Spleen (tissue), 11 donors: ENCODE measurements at regions not wholly inside any gene's neighbourhood (a gene's known extent, or its start where the extent isn't known, plus 50 kb on each side); places are given as distances from the start of the nearest gene placed in this dataset.
"Not testable (repeated sequence)": the region's sequence is repeated elsewhere in the genome, so short reads cannot be mapped to it uniquely, and the experiment has no call there.

Experiments
- DNase-seq: peaks from one replicate; pipeline ENCODE4 v3.0.0-alpha.2; 2020
- H3K27ac ChIP-seq, 8 donors: fragments of 200-600 bp; sonication (generic) in 7 of 8; 1 replicate in 4 of 8; 2 replicates in 4 of 8; pipeline versions ENCODE4 v1.5.0 to v1.8.0; 2016 to 2021; ENCODE audit warnings: inconsistent platforms in 4 of 8, mild to moderate bottlenecking in 4 of 8, moderate library complexity in 1 of 8
- H3K27me3 ChIP-seq, 7 donors: fragments of 200-600 bp; sonication (generic) in 6 of 7; replicated peaks in 1 of 7; 1 replicate in 4 of 7; 2 replicates in 3 of 7; pipeline versions ENCODE4 v1.5.0 to v1.8.0; 2016 to 2021; ENCODE audit warnings: inconsistent platforms in 3 of 7, mild to moderate bottlenecking in 1 of 7
- H3K36me3 ChIP-seq, 6 donors: fragments of 200-600 bp; sonication (generic) in 5 of 6; 1 replicate in 4 of 6; 2 replicates in 2 of 6; pipeline versions ENCODE4 v1.5.0 to v1.8.0; 2016 to 2021; ENCODE audit warnings: inconsistent platforms in 2 of 6
- H3K4me1 ChIP-seq, 6 donors: fragments of 200-600 bp; sonication (generic) in 5 of 6; 1 replicate in 3 of 6; 2 replicates in 3 of 6; pipeline versions ENCODE4 v1.5.0 to v1.8.0; 2016 to 2021; ENCODE audit warnings: inconsistent platforms in 3 of 6
- H3K4me3 ChIP-seq, 8 donors: fragments of 200-600 bp; sonication (generic) in 7 of 8; 1 replicate in 4 of 8; 2 replicates in 4 of 8; pipeline versions ENCODE4 v1.5.0 to v1.8.0; 2016 to 2021; ENCODE audit warnings: inconsistent platforms in 4 of 8, mild to moderate bottlenecking in 4 of 8, moderate library complexity in 2 of 8
- H3K9me3 ChIP-seq, 8 donors: fragments of 200-600 bp; sonication (generic) in 7 of 8; 1 replicate in 4 of 8; 2 replicates in 4 of 8; pipeline versions ENCODE4 v1.5.0 to v1.8.0; 2016 to 2021; ENCODE audit warnings: inconsistent platforms in 4 of 8
- CTCF ChIP-seq, 11 experiments: fragments of 200-600 bp in 7 of 11; fragments of 450-650 bp in 4 of 11; sonication (generic) in 4 of 11; IDR thresholded peaks in 8 of 11; conservative IDR thresholded peaks in 3 of 11; 1 replicate in 7 of 11; 2 replicates in 4 of 11; pipeline versions ENCODE4 v1.4.0 to v1.8.0; 2016 to 2021; ENCODE audit warnings: antibody characterized with exemption in 11 of 11, inconsistent platforms in 4 of 11, mild to moderate bottlenecking in 1 of 11
- POLR2A ChIP-seq, 3 donors: fragments of 450-650 bp; IDR thresholded peaks; one replicate each; pipeline ENCODE4 v1.5.1; 2017; ENCODE audit warnings: antibody characterized with exemption in 3 of 3, mild to moderate bottlenecking in 1 of 3
- POLR2AphosphoS5 ChIP-seq, 3 donors: sonication (generic); formaldehyde crosslinking; IDR thresholded peaks; one replicate each; pipeline ENCODE4 v1.5.1; 2017; ENCODE audit warnings: antibody characterized with exemption in 3 of 3
- WGBS, 5 donors: extraction: QIAGEN DNeasy Blood & Tissue Kit in 3 of 5; methylation state at CpG; one replicate each; pipeline versions ENCODE4 v1.1.5 to v1.1.7; 2013 to 2018; 5-methylcytosine and 5-hydroxymethylcytosine counted together
- intact Hi-C: fragments of 100-400 bp; cut with DNase I; formaldehyde crosslinking; loops from one replicate; pipeline ENCODE4 v1.15.0; 2023; ENCODE audit warnings: low total_unique reads
- donor health status: healthy with polysubstance abuse.
- donor health status: DM: no; HTN: no; CAD: no; lungs with moderate emphysema.
- donor health status: DM: no; HTN: no; CAD: no.
- donor health status: Bipolar disorder and iron deficiency.
- donor health status: healthy.
- donor health status: DM: no; HTN: no; CAD: no.
- donor health status: DM: yes; HTN: yes; CAD: no.

GRCh38 chr12:111242184-111242583 lies 126.7 kb downstream of the PHETA1 start:
- no peaks in the 10 kb centered on the region for H3K4me1 ChIP-seq
- no peak overlapping the region for H3K4me3 ChIP-seq
- 57 to 70% (median 62%) methylated on average over 7 of the region's 7 CpGs for WGBS, 5 donors
- no peak for TF ChIP-seq CTCF (IDR thresholded peaks at IDR 0.05 in 8 of 11, conservative IDR thresholded peaks at IDR 0.05 in 3 of 11)
- TF ChIP-seq POLR2AphosphoS5 (IDR thresholded peaks at IDR 0.05) = no peak
- no peak for TF ChIP-seq POLR2A (IDR thresholded peaks at IDR 0.05)
- H3K27ac ChIP-seq = no peak overlapping the region
- H3K27me3 ChIP-seq = peaks cover 0 to 15% (median 0%) of the 10 kb centered on the region in 7 donors
- no peak for DNase-seq
- peaks cover 0 to 32% (median 18%) of the 10 kb centered on the region in 8 donors for H3K9me3 ChIP-seq
- intact Hi-C loops = no loop called here
- no peaks in the 10 kb centered on the region for H3K36me3 ChIP-seq

- Histone ChIP-seq H3K9me3 (peaks cover 0 to 34% (median 17%) of the 10 kb centered on the region in 8 donors), H3K27ac (no peak overlapping the region), H3K4me1 (no peaks in the 10 kb centered on the region), H3K4me3 (no peak overlapping the region), H3K36me3 (no peaks in the 10 kb centered on the region), H3K27me3 (peaks cover 0 to 15% (median 0%) of the 10 kb centered on the region in 7 donors)
- TF ChIP-seq POLR2AphosphoS5 (IDR thresholded peaks at IDR 0.05) (no peak), CTCF (IDR thresholded peaks at IDR 0.05 in 8 of 11, conservative IDR thresholded peaks at IDR 0.05 in 3 of 11) (no peak), POLR2A (IDR thresholded peaks at IDR 0.05) (no peak)
- intact Hi-C loops = no loop called here
- no peak for DNase-seq
- 40 to 86% (median 82%) methylated on average over 1 to 4 of the region's 4 CpGs for WGBS, 5 donors
Measured at GRCh38 chr12:111240374-111240773, 128.5 kb downstream of the PHETA1 start.

GRCh38 chr12:111239235-111239634 lies 129.7 kb downstream of the PHETA1 start:
- Histone ChIP-seq H3K4me3 (no peak overlapping the region), H3K9me3 (peaks cover 0 to 23% (median 8%) of the 10 kb centered on the region in 8 donors), H3K27me3 (peaks cover 0 to 26% (median 0%) of the 10 kb centered on the region in 7 donors), H3K36me3 (no peaks in the 10 kb centered on the region), H3K27ac (no peak overlapping the region), H3K4me1 (no peaks in the 10 kb centered on the region)
- TF ChIP-seq POLR2AphosphoS5 (IDR thresholded peaks at IDR 0.05) (no peak), POLR2A (IDR thresholded peaks at IDR 0.05) (no peak), CTCF (IDR thresholded peaks at IDR 0.05 in 8 of 11, conservative IDR thresholded peaks at IDR 0.05 in 3 of 11) (no peak)
- WGBS, 5 donors = 59 to 86% (median 77%) methylated on average over 8 of the region's 8 CpGs
- no peak for DNase-seq
- intact Hi-C loops = no loop called here

- 62 to 80% (median 66%) methylated on average over 5 of the region's 5 CpGs for WGBS, 5 donors
- no peaks in the 10 kb centered on the region for H3K4me1 ChIP-seq
- H3K27me3 ChIP-seq = peaks cover 0 to 33% (median 0%) of the 10 kb centered on the region in 7 donors
- intact Hi-C loops = no loop called here
- no peak for DNase-seq
- H3K9me3 ChIP-seq = peaks cover 0 to 19% (median 0%) of the 10 kb centered on the region in 8 donors
- TF ChIP-seq POLR2A (IDR thresholded peaks at IDR 0.05) = no peak
- TF ChIP-seq CTCF (IDR thresholded peaks at IDR 0.05 in 8 of 11, conservative IDR thresholded peaks at IDR 0.05 in 3 of 11) = no peak
- TF ChIP-seq POLR2AphosphoS5 (IDR thresholded peaks at IDR 0.05) = no peak
- no peaks in the 10 kb centered on the region for H3K36me3 ChIP-seq
- no peak overlapping the region for H3K4me3 ChIP-seq
- no peak overlapping the region for H3K27ac ChIP-seq
Measured at GRCh38 chr12:111238075-111238734, 130.7 kb downstream of the PHETA1 start.

DNA sequence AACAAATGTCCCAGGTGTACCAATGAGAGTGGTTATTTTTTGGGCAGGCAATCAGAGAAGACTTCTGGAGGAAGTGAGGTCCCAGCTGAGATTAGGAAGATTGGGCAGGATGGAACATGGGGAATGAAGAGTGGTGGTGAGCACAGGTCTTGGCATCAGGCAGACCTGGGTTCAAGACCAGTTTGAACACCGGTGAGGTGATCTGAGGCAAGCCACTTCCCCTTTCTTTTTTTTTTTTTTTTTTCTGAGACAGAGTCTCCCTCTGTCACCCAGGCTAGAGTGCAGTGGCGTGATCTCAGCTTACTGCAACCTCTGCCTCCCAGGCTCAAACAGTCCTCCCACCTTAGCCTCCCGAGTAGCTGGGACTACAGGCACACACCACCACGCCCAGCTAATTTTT lies 134.4 kb downstream of the PHETA1 start:
- Histone ChIP-seq H3K27me3 (peaks cover 0 to 50% (median 0%) of the 10 kb centered on the region in 7 donors), H3K9me3 (peaks cover 0 to 14% (median 0%) of the 10 kb centered on the region in 8 donors)
- H3K36me3 ChIP-seq, H3K4me3 ChIP-seq, DNase-seq, H3K27ac ChIP-seq, H3K4me1 ChIP-seq, intact Hi-C loops: not testable (repeated sequence)
- WGBS, 5 donors = 56 to 78% (median 61%) methylated on average over 4 of the region's 4 CpGs
